ENCODE measurements at regions not wholly inside any gene's neighbourhood (a gene's known extent, or its start where the extent isn't known, plus 50 kb on each side); places are given as distances from the start of the nearest gene placed in this dataset.

- no peak for DNase-seq (ENCODE audit: low read depth, low spot score)
- Histone ChIP-seq H3K4me3 (no peak overlapping the region), H3K27me3 (replicated peaks in 1 of 2; ENCODE audit: control insufficient read depth in 2 of 2, insufficient read depth in 2 of 2, low read length in 1 of 2) (no peaks in the 10 kb centered on the region; a peak in 1 of 4 replicates), H3K27ac (ENCODE audit: control insufficient read depth, insufficient read depth) (no peak overlapping the region), H3K36me3 (ENCODE audit: control insufficient read depth in 2 of 2, insufficient read depth in 2 of 2, low read length in 1 of 2) (no peaks in the 10 kb centered on the region), H3K9ac (ENCODE audit: control insufficient read depth, insufficient read depth, low read length) (no peak overlapping the region), H3K79me2 (ENCODE audit: control insufficient read depth, insufficient read depth, low read length) (no peaks in the 10 kb centered on the region), H3K4me2 (ENCODE audit: control insufficient read depth, insufficient read depth) (no peak overlapping the region), H4K20me1 (ENCODE audit: control insufficient read depth, insufficient read depth) (no peaks in the 10 kb centered on the region), H3K9me3 (replicated peaks; ENCODE audit: control insufficient read depth, insufficient read depth, low read length) (no peaks in the 10 kb centered on the region), H3K4me1 (ENCODE audit: control insufficient read depth, insufficient read depth, low read length) (no peaks in the 10 kb centered on the region), H2AFZ (ENCODE audit: control insufficient read depth, low read depth, low read length) (no peak overlapping the region)
- FAIRE-seq = no peak
- POLR2A ChIA-PET = no interaction called here
- BruUV-seq (replicated peaks) = no TSS peak
- RAD21 ChIA-PET (ENCODE audit: unreplicated experiment) = no interaction called here
- TF ChIP-seq NFYB (IDR thresholded peaks at IDR 0.05; ENCODE audit: insufficient read depth, low read depth, low read length) = no peak
- no peak for TF ChIP-seq CHD4 (IDR thresholded peaks at IDR 0.05)
- TF ChIP-seq TAF1 (IDR thresholded peaks at IDR 0.05; ENCODE audit: borderline replicate concordance, low read depth, low read length) = no peak
- TF ChIP-seq MXI1 (IDR thresholded peaks at IDR 0.05; ENCODE audit: low read depth, low read length) = no peak
- TF ChIP-seq EZH2 (IDR thresholded peaks at IDR 0.05; ENCODE audit: borderline replicate concordance, control insufficient read depth, low read depth, low read length) = no peak
- TF ChIP-seq ATF2 (IDR thresholded peaks at IDR 0.05; ENCODE audit: low read length) = no peak
- TF ChIP-seq JUND (IDR thresholded peaks at IDR 0.05; ENCODE audit: low read depth, low read length) = no peak
- TF ChIP-seq PBX3 (IDR thresholded peaks at IDR 0.05; ENCODE audit: insufficient replicate concordance, low read depth, low read length) = no peak
- no peak for TF ChIP-seq ELK1 (IDR thresholded peaks at IDR 0.05; ENCODE audit: low read depth, low read length)
- no peak for TF ChIP-seq ZNF687 (IDR thresholded peaks at IDR 0.05)
- TF ChIP-seq ZNF592 (IDR thresholded peaks at IDR 0.05) = no peak
- no peak for TF ChIP-seq MTA2 (IDR thresholded peaks at IDR 0.05; ENCODE audit: low read depth)
- TF ChIP-seq LARP7 (IDR thresholded peaks at IDR 0.05) = no peak
- SMC1A ChIA-PET (ENCODE audit: uncharacterized antibody, unreplicated experiment) = no interaction called here
- in situ Hi-C loops (cut with MboI) = no loop called here
- intact Hi-C loops (cut with micrococcal nuclease; ENCODE audit: unreplicated experiment) = no loop called here
- CTCF ChIA-PET = no interaction called here
- no peak for ATAC-seq
- WGBS (ENCODE audit: insufficient coverage, insufficient replicate concordance, low lambda C conversion rate, missing lambda C conversion rate) = 0% methylated on average over 2 of the region's 2 CpGs
Observed at GRCh38 chr4:81685104-81685503, 213.4 kb upstream of the RASGEF1B start.

Measured in GM12878 (cell line).